ENCODE measurements at regions not wholly inside any gene's neighbourhood (a gene's known extent, or its start where the extent isn't known, plus 50 kb on each side); places are given as distances from the start of the nearest gene placed in this dataset.
"Not testable (repeated sequence)": the region's sequence is repeated elsewhere in the genome, so short reads cannot be mapped to it uniquely, and the experiment has no call there.

DNA sequence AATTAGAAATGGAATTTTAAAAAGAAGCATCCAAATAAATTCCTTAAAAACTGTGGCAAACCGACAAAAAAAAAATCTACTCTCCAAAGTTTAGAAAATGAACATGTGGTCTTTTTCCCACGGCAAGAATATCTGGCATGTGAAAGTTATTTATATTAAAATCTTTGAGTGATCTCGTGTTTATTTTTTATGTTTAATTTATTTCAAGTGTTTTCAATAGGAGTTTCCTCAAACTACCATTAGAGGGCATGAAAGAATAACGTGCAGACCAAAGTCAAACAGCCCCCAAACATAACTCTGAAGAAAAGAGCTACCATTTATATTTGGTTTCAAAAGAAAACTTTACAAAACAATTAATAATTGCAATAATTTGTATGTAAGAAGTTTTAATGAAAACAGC lies 286.4 kb downstream of the ZIC4 start:
- Mint-ChIP-seq H3K36me3 (ENCODE audit: low read depth) (no peaks in the 10 kb centered on the region), H3K27ac (no peak overlapping the region), H3K4me1 (no peaks in the 10 kb centered on the region), H3K4me3 (no peak overlapping the region), H3K27me3 (no peaks in the 10 kb centered on the region)
- no peaks in the 10 kb centered on the region for H3K9me3 ChIP-seq (ENCODE audit: control insufficient read depth, low read length, poor library complexity, severe bottlenecking)
- no peak for ATAC-seq
- no peak for DNase-seq

DNA sequence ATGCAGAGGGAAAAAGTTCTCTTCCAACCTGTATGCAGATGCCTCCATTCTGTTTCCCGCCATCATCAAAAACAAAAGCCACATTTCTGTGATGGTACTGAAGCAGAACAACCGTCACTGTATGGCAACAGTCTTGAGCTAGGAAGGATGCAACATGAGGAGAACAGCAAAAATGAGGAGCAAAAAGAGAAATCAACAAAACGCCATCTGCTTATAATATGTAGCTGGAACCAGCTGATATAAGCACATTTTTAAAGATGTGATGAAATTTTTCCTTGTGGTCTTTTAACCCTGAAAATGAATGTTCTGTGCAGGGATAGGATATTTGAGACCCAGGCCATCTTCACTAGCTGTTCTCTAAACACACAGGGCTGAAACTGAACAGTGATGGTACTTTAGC lies 287.0 kb downstream of the ZIC4 start:
- Mint-ChIP-seq H3K4me1 (no peaks in the 10 kb centered on the region), H3K36me3 (ENCODE audit: low read depth) (no peaks in the 10 kb centered on the region), H3K27ac (no peak overlapping the region), H3K27me3 (no peaks in the 10 kb centered on the region), H3K4me3 (no peak overlapping the region)
- ATAC-seq (no peak), DNase-seq (no peak)
- no peaks in the 10 kb centered on the region for H3K9me3 ChIP-seq (ENCODE audit: control insufficient read depth, low read length, poor library complexity, severe bottlenecking)

GRCh38 chr3:147118611-147119010 lies 287.7 kb downstream of the ZIC4 start:
- no peaks in the 10 kb centered on the region for H3K27me3 Mint-ChIP-seq
- ATAC-seq = no peak

GRCh38 chr3:147117631-147118030 lies 288.7 kb downstream of the ZIC4 start:
- no peaks in the 10 kb centered on the region for H3K36me3 Mint-ChIP-seq (ENCODE audit: low read depth)
- H3K4me1 Mint-ChIP-seq = no peaks in the 10 kb centered on the region
- no peaks in the 10 kb centered on the region for H3K9me3 ChIP-seq (ENCODE audit: control insufficient read depth, low read length, poor library complexity, severe bottlenecking)
- no peak overlapping the region for H3K4me3 Mint-ChIP-seq
- ATAC-seq (no peak), DNase-seq (no peak)
- H3K27me3 Mint-ChIP-seq = no peaks in the 10 kb centered on the region
- H3K27ac Mint-ChIP-seq = no peak overlapping the region

More at GRCh38 chr3:147118611-147119010, 287.7 kb downstream of the ZIC4 start:
- H3K4me3 Mint-ChIP-seq = no peak overlapping the region
- no peaks in the 10 kb centered on the region for H3K36me3 Mint-ChIP-seq (ENCODE audit: low read depth)
- no peak overlapping the region for H3K27ac Mint-ChIP-seq
- H3K4me1 Mint-ChIP-seq = no peaks in the 10 kb centered on the region
- no peak for DNase-seq
- H3K9me3 ChIP-seq (ENCODE audit: control insufficient read depth, low read length, poor library complexity, severe bottlenecking) = no peaks in the 10 kb centered on the region

DNA sequence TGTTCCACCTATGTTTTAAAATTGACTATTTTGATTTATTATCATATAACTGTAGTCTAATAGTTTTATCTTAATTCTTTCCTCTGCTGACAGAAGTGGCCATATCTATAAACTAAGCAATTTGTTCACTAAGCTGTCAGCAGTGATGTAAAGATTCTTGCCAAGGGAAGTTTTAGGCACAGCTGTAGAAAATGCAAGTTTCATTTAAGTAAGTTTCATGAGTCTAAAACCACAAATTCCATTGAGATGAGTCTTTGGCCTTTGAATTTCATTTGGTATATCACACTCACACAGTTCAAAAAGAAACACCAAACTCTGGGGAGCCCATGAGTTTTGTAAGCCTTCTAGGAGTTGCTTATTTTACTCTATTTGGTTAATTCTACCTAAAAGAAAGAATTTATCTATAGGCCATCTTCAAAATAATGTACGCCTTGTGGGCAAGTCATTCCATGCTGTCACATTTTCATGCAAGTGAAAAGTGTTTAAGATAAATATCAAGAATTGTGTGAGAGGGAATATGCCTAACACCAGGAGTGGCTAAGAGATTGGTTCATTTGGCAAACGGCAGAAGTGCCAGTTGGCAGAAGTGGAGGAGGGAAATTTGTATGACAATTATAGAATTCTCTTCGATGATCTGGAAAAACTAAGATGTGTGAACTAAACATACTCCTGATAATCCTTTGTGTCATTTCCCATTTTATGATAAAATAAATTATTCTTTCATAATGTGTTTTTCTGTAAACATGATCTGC lies 292.9 kb downstream of the ZIC4 start:
- H3K4me1 Mint-ChIP-seq = no peaks in the 10 kb centered on the region
- H3K27ac Mint-ChIP-seq = no peak overlapping the region
- no peaks in the 10 kb centered on the region for H3K9me3 ChIP-seq (ENCODE audit: control insufficient read depth, low read length, poor library complexity, severe bottlenecking)
- no peaks in the 10 kb centered on the region for H3K27me3 Mint-ChIP-seq
- ATAC-seq (no peak), DNase-seq (no peak)
- H3K4me3 Mint-ChIP-seq = no peak overlapping the region
- H3K36me3 Mint-ChIP-seq (ENCODE audit: low read depth) = no peaks in the 10 kb centered on the region

GRCh38 chr3:147099076-147099475 lies 307.3 kb downstream of the ZIC4 start:
- H3K36me3 Mint-ChIP-seq (ENCODE audit: low read depth) = no peaks in the 10 kb centered on the region
- H3K4me3 Mint-ChIP-seq = no peak overlapping the region
- no peaks in the 10 kb centered on the region for H3K27me3 Mint-ChIP-seq
- DNase-seq = no peak
- H3K27ac Mint-ChIP-seq = no peak overlapping the region
- no peak for ATAC-seq
- no peaks in the 10 kb centered on the region for H3K9me3 ChIP-seq (ENCODE audit: control insufficient read depth, low read length, poor library complexity, severe bottlenecking)
- H3K4me1 Mint-ChIP-seq = no peaks in the 10 kb centered on the region

DNA sequence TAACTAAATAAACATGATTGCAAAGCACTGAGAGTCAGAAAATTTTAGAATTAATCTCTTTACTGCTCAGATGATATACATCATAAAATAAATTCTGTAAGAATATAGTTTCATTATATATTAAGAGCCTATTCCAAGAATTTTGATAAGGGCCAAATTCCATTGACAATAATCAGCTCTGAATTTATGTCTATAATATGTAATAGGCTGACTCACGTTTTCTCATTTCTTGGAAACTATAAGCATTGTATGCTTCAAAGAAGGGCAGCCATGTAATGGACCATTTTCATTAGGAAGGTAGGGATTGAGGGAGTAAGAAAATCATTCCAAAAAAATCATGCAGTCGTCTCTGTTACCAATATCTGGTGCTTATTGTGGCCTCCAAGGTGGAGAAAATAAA lies 315.9 kb downstream of the ZIC4 start:
- DNase-seq = no peak
- Mint-ChIP-seq H3K4me3 (no peak overlapping the region), H3K36me3 (ENCODE audit: low read depth) (no peaks in the 10 kb centered on the region), H3K4me1 (no peaks in the 10 kb centered on the region), H3K27me3 (no peaks in the 10 kb centered on the region), H3K27ac (no peak overlapping the region)
- ATAC-seq = no peak
- H3K9me3 ChIP-seq (ENCODE audit: control insufficient read depth, low read length, poor library complexity, severe bottlenecking) = no peaks in the 10 kb centered on the region

GRCh38 chr3:147089286-147089685 lies 317.1 kb downstream of the ZIC4 start:
- Mint-ChIP-seq H3K36me3 (ENCODE audit: low read depth) (no peaks in the 10 kb centered on the region), H3K27me3 (no peaks in the 10 kb centered on the region), H3K4me1 (no peaks in the 10 kb centered on the region), H3K4me3 (no peak overlapping the region), H3K27ac (no peak overlapping the region)
- DNase-seq (no peak), ATAC-seq (no peak)
- no peaks in the 10 kb centered on the region for H3K9me3 ChIP-seq (ENCODE audit: control insufficient read depth, low read length, poor library complexity, severe bottlenecking)

- H3K4me1 Mint-ChIP-seq; H3K27me3 Mint-ChIP-seq; ATAC-seq; H3K9me3 ChIP-seq (ENCODE audit: control insufficient read depth, low read length, poor library complexity, severe bottlenecking); DNase-seq; H3K4me3 Mint-ChIP-seq; H3K27ac Mint-ChIP-seq; H3K36me3 Mint-ChIP-seq (ENCODE audit: low read depth): not testable (repeated sequence)
Measured at GRCh38 chr3:147059500-147059899, 346.8 kb downstream of the ZIC4 start.

DNA sequence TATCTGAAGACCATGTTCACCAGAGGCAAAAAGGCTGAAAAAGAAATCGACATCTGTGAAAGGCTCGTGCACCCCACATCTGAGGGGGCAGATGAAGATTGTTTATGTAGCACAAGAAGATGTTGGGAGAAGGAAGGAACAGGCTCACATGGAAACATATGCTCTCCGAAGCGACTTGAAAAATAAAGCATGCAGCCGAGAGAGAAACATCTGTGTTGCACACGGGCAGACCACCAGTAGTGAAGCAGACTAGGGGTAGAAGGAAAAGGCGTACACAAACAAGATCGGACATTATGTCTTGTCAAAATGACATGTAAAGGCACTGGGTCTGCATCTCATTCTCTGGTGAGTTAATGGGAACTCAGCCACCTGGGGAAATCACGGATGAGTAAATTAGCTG lies 356.5 kb downstream of the ZIC4 start:
- no peaks in the 10 kb centered on the region for H3K36me3 Mint-ChIP-seq (ENCODE audit: low read depth)
- no peaks in the 10 kb centered on the region for H3K27me3 Mint-ChIP-seq
- no peak overlapping the region for H3K27ac Mint-ChIP-seq
- H3K4me3 Mint-ChIP-seq = no peak overlapping the region
- DNase-seq (no peak), ATAC-seq (no peak)
- H3K9me3 ChIP-seq (ENCODE audit: control insufficient read depth, low read length, poor library complexity, severe bottlenecking) = no peaks in the 10 kb centered on the region
- no peaks in the 10 kb centered on the region for H3K4me1 Mint-ChIP-seq

- ATAC-seq (no peak), DNase-seq (no peak)
- no peaks in the 10 kb centered on the region for H3K36me3 Mint-ChIP-seq (ENCODE audit: low read depth)
- H3K4me1 Mint-ChIP-seq = no peaks in the 10 kb centered on the region
- no peak overlapping the region for H3K27ac Mint-ChIP-seq
- H3K27me3 Mint-ChIP-seq = no peaks in the 10 kb centered on the region
- no peaks in the 10 kb centered on the region for H3K9me3 ChIP-seq (ENCODE audit: control insufficient read depth, low read length, poor library complexity, severe bottlenecking)
- H3K4me3 Mint-ChIP-seq = no peak overlapping the region
Measured at GRCh38 chr3:147049305-147049704, 357.0 kb downstream of the ZIC4 start.

GRCh38 chr3:147046916-147047315 lies 359.4 kb downstream of the ZIC4 start:
- no peak for ATAC-seq
- no peaks in the 10 kb centered on the region for H3K36me3 Mint-ChIP-seq (ENCODE audit: low read depth)
- no peaks in the 10 kb centered on the region for H3K27me3 Mint-ChIP-seq
- H3K4me1 Mint-ChIP-seq = no peaks in the 10 kb centered on the region
- H3K27ac Mint-ChIP-seq = no peak overlapping the region
- H3K9me3 ChIP-seq (ENCODE audit: control insufficient read depth, low read length, poor library complexity, severe bottlenecking) = no peaks in the 10 kb centered on the region
- no peak overlapping the region for H3K4me3 Mint-ChIP-seq
- no peak for DNase-seq

- H3K27me3 Mint-ChIP-seq = no peaks in the 10 kb centered on the region
- no peaks in the 10 kb centered on the region for H3K36me3 Mint-ChIP-seq (ENCODE audit: low read depth)
- H3K4me3 Mint-ChIP-seq = no peak overlapping the region
- no peaks in the 10 kb centered on the region for H3K9me3 ChIP-seq (ENCODE audit: control insufficient read depth, low read length, poor library complexity, severe bottlenecking)
- DNase-seq (no peak), ATAC-seq (no peak)
- H3K27ac Mint-ChIP-seq = no peak overlapping the region
- no peaks in the 10 kb centered on the region for H3K4me1 Mint-ChIP-seq
Measured at GRCh38 chr3:147038481-147038880, 367.9 kb downstream of the ZIC4 start.

- Mint-ChIP-seq H3K4me3 (no peak overlapping the region), H3K36me3 (ENCODE audit: low read depth) (no peaks in the 10 kb centered on the region), H3K4me1 (no peaks in the 10 kb centered on the region), H3K27ac (no peak overlapping the region), H3K27me3 (no peaks in the 10 kb centered on the region)
- DNase-seq (no peak), ATAC-seq (no peak)
- H3K9me3 ChIP-seq (ENCODE audit: control insufficient read depth, low read length, poor library complexity, severe bottlenecking) = no peaks in the 10 kb centered on the region
Measured at GRCh38 chr3:147034359-147034758, 372.0 kb downstream of the ZIC4 start.
